ENCODE measurements at regions not wholly inside any gene's neighbourhood (a gene's known extent, or its start where the extent isn't known, plus 50 kb on each side); places are given as distances from the start of the nearest gene placed in this dataset.

DNA sequence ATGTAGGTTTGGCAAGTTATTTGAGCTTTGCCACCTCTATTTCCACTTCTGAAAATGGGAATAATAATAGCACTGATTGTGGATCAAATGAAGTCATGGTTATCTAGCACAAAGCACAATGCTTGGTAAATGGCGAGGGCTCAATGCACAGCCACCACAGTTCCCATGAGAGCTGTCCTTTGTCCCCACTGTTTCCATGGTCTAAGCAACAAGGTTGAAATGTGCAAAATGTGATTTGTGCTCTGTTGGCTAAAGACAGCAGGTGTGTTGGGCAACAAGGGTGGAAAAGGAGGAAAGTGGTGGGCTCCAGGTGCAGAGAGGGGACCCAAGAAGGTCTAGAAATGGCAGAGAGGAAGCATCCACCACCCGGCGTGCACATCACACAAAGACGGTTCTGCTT, 200.5 kb downstream of the TRIM29 start:
- Histone ChIP-seq H3K9me3 (no peaks in the 10 kb centered on the region), H3K27ac (no peak overlapping the region), H3K4me1 (no peaks in the 10 kb centered on the region), H3K36me3 (no peaks in the 10 kb centered on the region), H3K27me3 (peaks cover 0 to 14% (median 5%) of the 10 kb centered on the region in 3 donors), H3K4me3 (no peak overlapping the region)
- DNase-seq = no peak
- intact Hi-C loops (cut with DNase I) = no loop called here
- 89 to 95% methylated on average over 4 of the region's 4 CpGs for WGBS, 2 donors
- TF ChIP-seq POLR2AphosphoS5 (IDR thresholded peaks at IDR 0.05) (no peak), POLR2A (IDR thresholded peaks at IDR 0.05) (no peak)

DNA sequence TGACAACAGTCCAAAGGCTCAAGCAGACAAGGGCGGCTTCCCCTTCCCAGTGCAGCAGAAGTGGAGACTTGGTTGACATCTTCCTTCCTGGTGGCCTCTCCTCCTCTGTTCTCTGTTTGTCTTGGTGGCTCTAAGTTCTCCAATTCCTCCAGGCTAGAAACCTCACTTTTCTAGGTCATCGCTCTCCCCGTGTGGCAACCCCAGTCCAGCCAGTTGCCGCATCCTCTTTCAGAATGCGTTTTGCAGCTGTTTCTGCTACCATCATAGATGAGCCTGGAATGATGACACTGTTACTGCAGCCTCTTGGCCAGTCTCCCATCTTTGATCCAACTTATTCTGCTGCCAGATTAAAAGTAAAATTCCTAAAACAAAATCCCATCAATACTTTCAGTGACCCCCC, 201.5 kb downstream of the TRIM29 start:
- DNase-seq = no peak
- TF ChIP-seq, protein P1, sequence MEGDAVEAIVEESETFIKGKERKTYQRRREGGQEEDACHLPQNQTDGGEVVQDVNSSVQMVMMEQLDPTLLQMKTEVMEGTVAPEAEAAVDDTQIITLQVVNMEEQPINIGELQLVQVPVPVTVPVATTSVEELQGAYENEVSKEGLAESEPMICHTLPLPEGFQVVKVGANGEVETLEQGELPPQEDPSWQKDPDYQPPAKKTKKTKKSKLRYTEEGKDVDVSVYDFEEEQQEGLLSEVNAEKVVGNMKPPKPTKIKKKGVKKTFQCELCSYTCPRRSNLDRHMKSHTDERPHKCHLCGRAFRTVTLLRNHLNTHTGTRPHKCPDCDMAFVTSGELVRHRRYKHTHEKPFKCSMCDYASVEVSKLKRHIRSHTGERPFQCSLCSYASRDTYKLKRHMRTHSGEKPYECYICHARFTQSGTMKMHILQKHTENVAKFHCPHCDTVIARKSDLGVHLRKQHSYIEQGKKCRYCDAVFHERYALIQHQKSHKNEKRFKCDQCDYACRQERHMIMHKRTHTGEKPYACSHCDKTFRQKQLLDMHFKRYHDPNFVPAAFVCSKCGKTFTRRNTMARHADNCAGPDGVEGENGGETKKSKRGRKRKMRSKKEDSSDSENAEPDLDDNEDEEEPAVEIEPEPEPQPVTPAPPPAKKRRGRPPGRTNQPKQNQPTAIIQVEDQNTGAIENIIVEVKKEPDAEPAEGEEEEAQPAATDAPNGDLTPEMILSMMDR (IDR thresholded peaks at IDR 0.05) = no peak
- TF ChIP-seq POLR2A (IDR thresholded peaks at IDR 0.05) (no peak), EP300 (IDR thresholded peaks at IDR 0.05) (no peak), POLR2AphosphoS5 (IDR thresholded peaks at IDR 0.05) (no peak)
- Histone ChIP-seq H3K36me3 (no peaks in the 10 kb centered on the region), H3K27me3 (peaks cover 0 to 14% (median 5%) of the 10 kb centered on the region in 3 donors), H3K4me3 (no peak overlapping the region), H3K4me1 (no peaks in the 10 kb centered on the region), H3K9me3 (no peaks in the 10 kb centered on the region), H3K27ac (no peak overlapping the region)
- intact Hi-C loops (cut with DNase I) = no loop called here
- 68 to 88% methylated on average over 5 of the region's 5 CpGs for WGBS, 2 donors

DNA sequence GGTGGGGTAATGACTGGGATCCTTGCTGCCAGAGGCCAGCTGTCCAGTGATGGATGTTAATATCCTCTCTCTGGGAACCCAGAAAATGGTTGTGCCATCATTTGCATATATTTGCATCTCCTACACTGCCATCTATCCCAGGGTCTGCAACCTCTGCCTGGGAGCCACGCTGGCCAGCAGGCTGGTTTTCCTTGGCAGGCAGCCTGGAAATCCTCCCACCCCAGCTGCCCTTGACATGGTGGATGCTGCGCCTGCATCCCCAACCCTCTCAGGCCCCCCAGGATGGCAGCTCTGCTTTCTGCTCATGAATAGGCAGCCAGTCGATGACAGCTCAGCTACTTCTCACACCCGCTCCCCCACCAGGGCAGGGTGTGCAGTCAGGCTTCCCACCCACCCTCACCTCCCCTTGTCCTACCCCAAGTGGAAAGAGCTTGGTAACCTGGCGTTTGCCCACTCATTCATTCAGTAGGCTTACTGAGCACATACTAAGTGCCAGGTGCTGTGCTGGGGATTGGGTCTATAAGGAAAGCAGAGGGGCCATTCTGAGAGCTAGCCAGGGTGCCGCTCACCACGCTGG, 202.5 kb downstream of the TRIM29 start:
- no peak overlapping the region for H3K4me3 ChIP-seq
- DNase-seq = no peak
- TF ChIP-seq POLR2AphosphoS5 (IDR thresholded peaks at IDR 0.05) (no peak), POLR2A (IDR thresholded peaks at IDR 0.05) (no peak), EP300 (IDR thresholded peaks at IDR 0.05) (no peak)
- TF ChIP-seq, protein P1 (IDR thresholded peaks at IDR 0.05) = no peak
- intact Hi-C loops (cut with DNase I) = no loop called here
- 85 to 86% methylated on average over 7 of the region's 7 CpGs for WGBS, 2 donors
- no peaks in the 10 kb centered on the region for H3K4me1 ChIP-seq
- no peaks in the 10 kb centered on the region for H3K9me3 ChIP-seq
- peaks cover 0 to 11% (median 5%) of the 10 kb centered on the region in 3 donors for H3K27me3 ChIP-seq
- no peak overlapping the region for H3K27ac ChIP-seq
- no peaks in the 10 kb centered on the region for H3K36me3 ChIP-seq

DNA sequence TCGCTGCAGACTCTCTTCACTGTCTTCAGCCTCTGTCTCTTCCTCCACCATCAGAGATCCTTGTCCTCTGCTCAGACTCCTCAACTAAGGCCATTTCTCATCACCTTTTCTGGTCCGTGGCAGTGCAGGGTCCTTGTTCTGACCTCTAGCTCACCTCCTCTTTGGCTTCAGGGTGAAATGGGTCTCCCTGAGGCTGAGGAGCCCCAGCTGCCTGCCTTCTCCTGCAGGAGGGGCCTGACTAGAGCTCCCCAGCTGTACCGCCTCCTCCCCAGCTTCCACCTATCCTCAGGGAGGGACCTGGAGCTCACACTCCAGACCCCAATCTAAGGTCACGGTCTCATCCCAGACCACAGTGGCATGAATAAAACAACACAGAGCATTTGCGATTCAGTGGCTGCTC, 203.0 kb downstream of the TRIM29 start:
- Histone ChIP-seq H3K27me3 (peaks cover 0 to 9% (median 4%) of the 10 kb centered on the region in 3 donors), H3K27ac (no peak overlapping the region), H3K36me3 (no peaks in the 10 kb centered on the region), H3K4me3 (no peak overlapping the region), H3K4me1 (no peaks in the 10 kb centered on the region), H3K9me3 (no peaks in the 10 kb centered on the region)
- no peak for DNase-seq
- intact Hi-C loops (cut with DNase I) = no loop called here
- WGBS, 2 donors = 71 to 88% methylated on average over 5 of the region's 5 CpGs
- TF ChIP-seq POLR2A (IDR thresholded peaks at IDR 0.05) = no peak
- TF ChIP-seq POLR2AphosphoS5 (IDR thresholded peaks at IDR 0.05) = no peak
- no peak for TF ChIP-seq EP300 (IDR thresholded peaks at IDR 0.05)
- TF ChIP-seq, protein P1 (IDR thresholded peaks at IDR 0.05) = no peak

DNA sequence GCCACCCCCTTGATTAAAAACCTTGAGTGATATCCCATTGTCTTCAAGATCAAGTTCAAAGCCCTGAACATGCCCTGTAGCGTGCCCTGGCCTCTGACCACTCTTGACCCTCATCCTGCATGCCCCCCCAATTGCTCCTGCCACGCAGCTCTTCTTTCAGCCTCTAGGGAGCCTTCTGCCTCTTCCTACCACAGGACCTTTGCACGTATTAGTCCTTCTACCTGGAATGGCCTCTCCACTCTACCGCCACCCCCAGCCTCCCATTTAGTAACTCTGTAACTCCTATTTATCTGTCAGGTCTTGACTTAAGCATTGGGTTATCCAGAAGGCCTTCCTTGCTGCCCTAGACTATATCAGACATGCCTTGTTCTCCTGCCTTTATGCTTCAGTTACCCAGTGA, 203.6 kb downstream of the TRIM29 start:
- DNase-seq = no peak
- intact Hi-C loops (cut with DNase I) = no loop called here
- Histone ChIP-seq H3K36me3 (no peaks in the 10 kb centered on the region), H3K27me3 (peaks cover 0 to 8% (median 0%) of the 10 kb centered on the region in 3 donors), H3K9me3 (no peaks in the 10 kb centered on the region), H3K4me3 (no peak overlapping the region), H3K4me1 (no peaks in the 10 kb centered on the region), H3K27ac (no peak overlapping the region)
- TF ChIP-seq EP300 (IDR thresholded peaks at IDR 0.05) = no peak
- TF ChIP-seq POLR2AphosphoS5 (IDR thresholded peaks at IDR 0.05) = no peak
- TF ChIP-seq, protein P1 (IDR thresholded peaks at IDR 0.05) = no peak
- TF ChIP-seq POLR2A (IDR thresholded peaks at IDR 0.05) = no peak
- WGBS, 2 donors = 92 to 93% methylated on average over 4 of the region's 4 CpGs
